Prostate gland (tissue), 2 donors: ENCODE measurements at regions not wholly inside any gene's neighbourhood (a gene's known extent, or its start where the extent isn't known, plus 50 kb on each side); places are given as distances from the start of the nearest gene placed in this dataset.

Source experiments
- POLR2A ChIP-seq: fragments of 450-650 bp; IDR thresholded peaks from one replicate; pipeline ENCODE4 v1.6.1; 2016; ENCODE audit warnings: antibody characterized with exemption, mild to moderate bottlenecking
- POLR2AphosphoS5 ChIP-seq: sonication (generic); formaldehyde crosslinking; IDR thresholded peaks from one replicate; pipeline ENCODE4 v1.6.1; 2017; ENCODE audit warnings: antibody characterized with exemption
- TF ChIP-seq, protein P1 (sequence below), 4 experiments: fragments of 200-600 bp in 2 of 4; fragments of 450-650 bp in 2 of 4; sonication (generic) in 2 of 4; IDR thresholded peaks; 1 replicate in 3 of 4; 2 replicates in 1 of 4; pipeline ENCODE4 v1.5.1; 2016 to 2019; ENCODE audit warnings: antibody characterized with exemption in 4 of 4, mild to moderate bottlenecking in 2 of 4, moderate library complexity in 2 of 4

DNA sequence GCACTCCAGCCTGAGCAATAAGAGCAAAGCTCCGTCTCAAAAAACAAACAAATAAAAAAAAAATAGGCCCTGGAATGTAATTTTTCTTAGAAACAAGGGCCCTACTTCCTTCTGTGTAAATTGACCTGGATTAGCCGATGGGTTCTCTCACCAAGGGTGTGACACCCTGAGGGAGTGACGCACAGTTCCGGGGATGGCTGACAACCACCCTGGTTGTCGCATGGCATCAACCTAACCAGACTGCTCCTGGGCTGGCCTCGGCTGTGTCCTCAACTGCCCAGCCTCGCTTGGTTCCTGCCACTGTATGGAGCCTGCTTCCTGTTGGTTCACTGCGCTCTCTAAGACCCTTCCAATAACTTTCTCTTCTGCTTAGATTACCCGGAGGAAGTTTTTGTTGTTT is 51.2 kb upstream of the SPATA31D4 start:
- TF ChIP-seq POLR2A (no peak), POLR2AphosphoS5 (no peak)
- TF ChIP-seq, protein P1, sequence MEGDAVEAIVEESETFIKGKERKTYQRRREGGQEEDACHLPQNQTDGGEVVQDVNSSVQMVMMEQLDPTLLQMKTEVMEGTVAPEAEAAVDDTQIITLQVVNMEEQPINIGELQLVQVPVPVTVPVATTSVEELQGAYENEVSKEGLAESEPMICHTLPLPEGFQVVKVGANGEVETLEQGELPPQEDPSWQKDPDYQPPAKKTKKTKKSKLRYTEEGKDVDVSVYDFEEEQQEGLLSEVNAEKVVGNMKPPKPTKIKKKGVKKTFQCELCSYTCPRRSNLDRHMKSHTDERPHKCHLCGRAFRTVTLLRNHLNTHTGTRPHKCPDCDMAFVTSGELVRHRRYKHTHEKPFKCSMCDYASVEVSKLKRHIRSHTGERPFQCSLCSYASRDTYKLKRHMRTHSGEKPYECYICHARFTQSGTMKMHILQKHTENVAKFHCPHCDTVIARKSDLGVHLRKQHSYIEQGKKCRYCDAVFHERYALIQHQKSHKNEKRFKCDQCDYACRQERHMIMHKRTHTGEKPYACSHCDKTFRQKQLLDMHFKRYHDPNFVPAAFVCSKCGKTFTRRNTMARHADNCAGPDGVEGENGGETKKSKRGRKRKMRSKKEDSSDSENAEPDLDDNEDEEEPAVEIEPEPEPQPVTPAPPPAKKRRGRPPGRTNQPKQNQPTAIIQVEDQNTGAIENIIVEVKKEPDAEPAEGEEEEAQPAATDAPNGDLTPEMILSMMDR (IDR thresholded peaks at IDR 0.05) = no peak
